Endothelial cell (in vitro differentiated cells): ENCODE measurements at regions not wholly inside any gene's neighbourhood (a gene's known extent, or its start where the extent isn't known, plus 50 kb on each side); places are given as distances from the start of the nearest gene placed in this dataset.

Experiments
- DNase-seq: peaks from one replicate; pipeline ENCODE4 v3.0.0; 2021; ENCODE audit warnings: low spot score
- H3K27ac Mint-ChIP-seq: one replicate; pipeline ENCODE4 v1.8.0; 2021; ENCODE audit warnings: mixed read lengths, inconsistent platforms; ENCODE audit not compliant: unreplicated experiment
- H3K27me3 Mint-ChIP-seq: one replicate; pipeline ENCODE4 v1.8.0; 2021; ENCODE audit warnings: mild to moderate bottlenecking, moderate library complexity, mixed read lengths, inconsistent platforms; ENCODE audit not compliant: unreplicated experiment
- H3K36me3 Mint-ChIP-seq: one replicate; pipeline ENCODE4 v1.8.0; 2021; ENCODE audit warnings: mild to moderate bottlenecking, low read depth, mixed read lengths, inconsistent platforms; ENCODE audit not compliant: unreplicated experiment
- H3K4me1 Mint-ChIP-seq: one replicate; pipeline ENCODE4 v1.8.0; 2021; ENCODE audit warnings: mild to moderate bottlenecking, mixed read lengths, inconsistent platforms; ENCODE audit not compliant: unreplicated experiment
- H3K4me3 Mint-ChIP-seq: one replicate; pipeline ENCODE4 v1.8.0; 2021; ENCODE audit warnings: mild to moderate bottlenecking, mixed read lengths, inconsistent platforms; ENCODE audit not compliant: unreplicated experiment
- H3K9me3 Mint-ChIP-seq: one replicate; pipeline ENCODE4 v1.8.0; 2021; ENCODE audit warnings: mixed read lengths, inconsistent platforms; ENCODE audit not compliant: unreplicated experiment
- CTCF ChIP-seq: fragments of 200-600 bp; sonication (generic); IDR thresholded peaks from one replicate; pipeline ENCODE4 v1.5.0; 2021; ENCODE audit warnings: antibody characterized with exemption; ENCODE audit not compliant: unreplicated experiment

- Mint-ChIP-seq H3K4me3 (no peak overlapping the region), H3K36me3 (no peaks in the 10 kb centered on the region), H3K27me3 (no peaks in the 10 kb centered on the region), H3K9me3 (no peaks in the 10 kb centered on the region), H3K27ac (no peak overlapping the region), H3K4me1 (no peaks in the 10 kb centered on the region)
- DNase-seq = no peak
- TF ChIP-seq CTCF = no peak
Observed at GRCh38 chr13:103157016-103157415, 90.8 kb upstream of the SLC10A2 start.

- H3K4me1 Mint-ChIP-seq = no peaks in the 10 kb centered on the region
- H3K4me3 Mint-ChIP-seq = no peak overlapping the region
- no peak for TF ChIP-seq CTCF
- no peaks in the 10 kb centered on the region for H3K27me3 Mint-ChIP-seq
- H3K9me3 Mint-ChIP-seq = no peaks in the 10 kb centered on the region
- DNase-seq = no peak
- no peak overlapping the region for H3K27ac Mint-ChIP-seq
- no peaks in the 10 kb centered on the region for H3K36me3 Mint-ChIP-seq
Observed at GRCh38 chr13:103156346-103156998, 90.3 kb upstream of the SLC10A2 start.

- H3K4me3 Mint-ChIP-seq = no peak overlapping the region
- DNase-seq = no peak
Observed at GRCh38 chr13:103153466-103153865, 87.2 kb upstream of the SLC10A2 start.

GRCh38 chr13:103147961-103148360, 81.7 kb upstream of the SLC10A2 start:
- no peaks in the 10 kb centered on the region for H3K9me3 Mint-ChIP-seq
- H3K27ac Mint-ChIP-seq = no peak overlapping the region
- TF ChIP-seq CTCF = no peak

More at GRCh38 chr13:103153466-103153865, 87.2 kb upstream of the SLC10A2 start:
- Mint-ChIP-seq H3K36me3 (no peaks in the 10 kb centered on the region), H3K27ac (no peak overlapping the region), H3K27me3 (no peaks in the 10 kb centered on the region), H3K4me1 (no peaks in the 10 kb centered on the region), H3K9me3 (no peaks in the 10 kb centered on the region)
- no peak for TF ChIP-seq CTCF

GRCh38 chr13:103145442-103145841, 79.2 kb upstream of the SLC10A2 start:
- Mint-ChIP-seq H3K27ac (no peak overlapping the region), H3K27me3 (no peaks in the 10 kb centered on the region), H3K9me3 (no peaks in the 10 kb centered on the region), H3K4me1 (no peaks in the 10 kb centered on the region), H3K4me3 (no peak overlapping the region), H3K36me3 (no peaks in the 10 kb centered on the region)
- no peak for TF ChIP-seq CTCF
- no peak for DNase-seq

More at GRCh38 chr13:103147961-103148360, 81.7 kb upstream of the SLC10A2 start:
- Mint-ChIP-seq H3K27me3 (no peaks in the 10 kb centered on the region), H3K4me1 (no peaks in the 10 kb centered on the region), H3K36me3 (no peaks in the 10 kb centered on the region), H3K4me3 (no peak overlapping the region)
- DNase-seq = no peak
